ENCODE measurements at regions not wholly inside any gene's neighbourhood (a gene's known extent, or its start where the extent isn't known, plus 50 kb on each side); places are given as distances from the start of the nearest gene placed in this dataset.
"Not testable (repeated sequence)": the region's sequence is repeated elsewhere in the genome, so short reads cannot be mapped to it uniquely, and the experiment has no call there.

DNA sequence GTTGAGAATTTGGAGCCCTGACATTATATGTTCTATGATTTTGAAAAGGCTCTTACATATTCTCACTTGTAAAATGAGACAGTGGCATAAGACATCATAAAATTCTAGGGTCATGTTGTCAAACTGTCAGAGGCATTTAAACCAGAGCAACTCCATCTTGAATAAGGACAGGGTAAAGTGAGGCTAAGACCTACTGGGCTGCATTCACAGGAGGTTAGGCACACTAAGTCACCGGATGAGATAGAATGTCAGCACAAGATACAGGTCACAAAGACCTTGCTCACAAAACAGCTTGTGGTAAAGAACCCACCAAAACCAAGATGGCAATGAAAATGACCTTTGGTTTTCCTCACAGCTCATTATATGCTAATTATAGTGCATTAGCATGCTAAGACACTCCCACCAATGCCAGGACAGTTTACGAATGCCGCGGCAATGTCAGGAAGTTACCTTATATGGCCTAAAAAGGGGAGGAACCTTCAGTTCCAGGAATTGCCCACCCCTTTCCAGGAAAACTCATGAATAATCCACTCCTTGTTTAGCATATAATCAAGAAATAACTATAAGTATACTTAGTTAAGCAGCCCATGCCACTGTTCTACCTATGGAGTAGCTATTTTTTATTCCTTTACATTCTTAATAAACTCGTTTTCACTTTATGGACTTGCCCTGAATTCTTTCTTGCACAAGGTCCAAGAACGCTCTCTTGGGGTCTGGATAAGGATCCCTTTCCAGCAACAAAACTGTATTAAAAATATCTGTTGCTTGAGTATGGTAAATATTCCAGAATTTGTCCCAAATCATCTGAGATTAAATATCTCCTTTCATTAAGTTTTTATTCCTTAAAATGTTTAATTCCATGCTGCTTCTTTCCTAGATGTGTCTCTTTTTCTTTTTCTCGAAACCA is 406.4 kb downstream of the METTL4 start:
- H3K27me3 ChIP-seq (ENCODE audit: insufficient read depth, low read depth, severe bottlenecking): no peaks in the 10 kb centered on the region
- H3K9me3 ChIP-seq (ENCODE audit: severe bottlenecking): no peaks in the 10 kb centered on the region
- TF ChIP-seq, protein P1, sequence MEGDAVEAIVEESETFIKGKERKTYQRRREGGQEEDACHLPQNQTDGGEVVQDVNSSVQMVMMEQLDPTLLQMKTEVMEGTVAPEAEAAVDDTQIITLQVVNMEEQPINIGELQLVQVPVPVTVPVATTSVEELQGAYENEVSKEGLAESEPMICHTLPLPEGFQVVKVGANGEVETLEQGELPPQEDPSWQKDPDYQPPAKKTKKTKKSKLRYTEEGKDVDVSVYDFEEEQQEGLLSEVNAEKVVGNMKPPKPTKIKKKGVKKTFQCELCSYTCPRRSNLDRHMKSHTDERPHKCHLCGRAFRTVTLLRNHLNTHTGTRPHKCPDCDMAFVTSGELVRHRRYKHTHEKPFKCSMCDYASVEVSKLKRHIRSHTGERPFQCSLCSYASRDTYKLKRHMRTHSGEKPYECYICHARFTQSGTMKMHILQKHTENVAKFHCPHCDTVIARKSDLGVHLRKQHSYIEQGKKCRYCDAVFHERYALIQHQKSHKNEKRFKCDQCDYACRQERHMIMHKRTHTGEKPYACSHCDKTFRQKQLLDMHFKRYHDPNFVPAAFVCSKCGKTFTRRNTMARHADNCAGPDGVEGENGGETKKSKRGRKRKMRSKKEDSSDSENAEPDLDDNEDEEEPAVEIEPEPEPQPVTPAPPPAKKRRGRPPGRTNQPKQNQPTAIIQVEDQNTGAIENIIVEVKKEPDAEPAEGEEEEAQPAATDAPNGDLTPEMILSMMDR (IDR thresholded peaks at IDR 0.05; ENCODE audit: low read depth, low read length): no peak
- H3K27ac ChIP-seq: no peak overlapping the region
- no peak for DNase-seq
- no peak overlapping the region for H3K4me3 ChIP-seq (ENCODE audit: low read depth, low read length)
- H3K36me3 ChIP-seq: no peaks in the 10 kb centered on the region

DNA sequence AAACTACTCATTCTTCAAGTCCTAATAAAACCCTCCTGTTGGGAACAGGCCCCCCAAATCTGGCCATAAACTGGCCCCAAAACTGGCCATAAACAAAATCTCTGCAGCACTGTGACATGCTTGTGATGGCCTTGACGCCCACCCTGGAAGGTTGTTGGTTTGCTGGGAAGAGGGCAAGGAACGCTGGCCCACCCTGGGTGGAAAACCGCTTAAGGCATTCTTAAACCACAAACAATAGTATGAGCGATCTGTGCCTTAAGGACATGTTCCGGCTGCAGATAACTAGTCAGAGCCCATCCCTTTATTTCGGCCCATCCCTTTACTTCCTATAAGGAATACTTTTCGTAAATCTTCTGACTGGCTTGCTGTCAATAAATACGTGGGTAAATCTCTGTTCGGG is 404.4 kb downstream of the METTL4 start:
- H3K4me3 ChIP-seq (ENCODE audit: low read depth, low read length); H3K27me3 ChIP-seq (ENCODE audit: insufficient read depth, low read depth, severe bottlenecking); H3K27ac ChIP-seq; H3K36me3 ChIP-seq; DNase-seq; H3K9me3 ChIP-seq (ENCODE audit: severe bottlenecking): not testable (repeated sequence)

DNA sequence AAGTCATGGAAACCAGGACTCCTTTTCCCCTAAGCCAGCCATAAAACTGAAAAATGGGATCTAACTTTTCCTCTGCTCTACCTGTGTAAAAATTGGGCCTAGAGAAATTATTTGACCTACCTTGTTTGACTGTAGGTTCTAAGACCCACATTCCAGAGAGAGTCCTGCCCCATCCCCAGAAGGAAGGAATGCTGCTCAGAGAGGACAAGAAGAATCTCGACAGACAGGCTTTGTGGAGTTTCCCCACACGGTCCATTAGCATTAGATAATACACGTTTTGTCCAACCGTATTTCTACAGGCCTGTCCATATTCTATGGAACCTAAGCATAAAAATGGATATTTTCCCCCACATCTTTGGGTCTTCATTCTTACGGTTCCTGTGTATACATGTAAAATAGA is 403.3 kb downstream of the METTL4 start:
- Histone ChIP-seq H3K27ac (no peak overlapping the region), H3K27me3 (ENCODE audit: insufficient read depth, low read depth, severe bottlenecking) (no peaks in the 10 kb centered on the region), H3K36me3 (no peaks in the 10 kb centered on the region), H3K9me3 (ENCODE audit: severe bottlenecking) (no peaks in the 10 kb centered on the region), H3K4me3 (ENCODE audit: low read depth, low read length) (no peak overlapping the region)
- TF ChIP-seq, protein P1 (IDR thresholded peaks at IDR 0.05; ENCODE audit: low read depth, low read length): no peak
- no peak for DNase-seq

DNA sequence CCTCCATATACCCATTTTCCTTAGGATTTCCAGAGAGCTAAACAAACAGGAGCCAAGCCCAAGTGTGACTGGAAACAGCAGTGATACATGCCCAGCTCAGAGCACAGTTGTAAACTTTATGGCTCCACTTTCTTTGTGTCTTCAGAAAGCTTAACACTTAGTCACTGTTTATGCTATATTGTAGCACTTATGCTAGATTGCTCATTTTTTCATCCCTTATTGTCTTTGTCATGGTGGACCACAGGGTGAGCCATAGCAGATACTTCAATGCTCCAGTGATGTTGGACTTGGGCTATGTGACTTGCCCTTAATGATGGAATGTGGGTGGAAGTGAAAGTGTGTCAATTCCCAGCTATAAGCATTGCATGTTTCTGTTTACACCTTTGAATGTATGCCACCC is 401.6 kb downstream of the METTL4 start:
- TF ChIP-seq, protein P1 (IDR thresholded peaks at IDR 0.05; ENCODE audit: low read depth, low read length): no peak
- DNase-seq: no peak
- Histone ChIP-seq H3K4me3 (ENCODE audit: low read depth, low read length) (no peak overlapping the region), H3K27me3 (ENCODE audit: insufficient read depth, low read depth, severe bottlenecking) (no peaks in the 10 kb centered on the region), H3K9me3 (ENCODE audit: severe bottlenecking) (no peaks in the 10 kb centered on the region), H3K27ac (no peak overlapping the region), H3K36me3 (no peaks in the 10 kb centered on the region)

DNA sequence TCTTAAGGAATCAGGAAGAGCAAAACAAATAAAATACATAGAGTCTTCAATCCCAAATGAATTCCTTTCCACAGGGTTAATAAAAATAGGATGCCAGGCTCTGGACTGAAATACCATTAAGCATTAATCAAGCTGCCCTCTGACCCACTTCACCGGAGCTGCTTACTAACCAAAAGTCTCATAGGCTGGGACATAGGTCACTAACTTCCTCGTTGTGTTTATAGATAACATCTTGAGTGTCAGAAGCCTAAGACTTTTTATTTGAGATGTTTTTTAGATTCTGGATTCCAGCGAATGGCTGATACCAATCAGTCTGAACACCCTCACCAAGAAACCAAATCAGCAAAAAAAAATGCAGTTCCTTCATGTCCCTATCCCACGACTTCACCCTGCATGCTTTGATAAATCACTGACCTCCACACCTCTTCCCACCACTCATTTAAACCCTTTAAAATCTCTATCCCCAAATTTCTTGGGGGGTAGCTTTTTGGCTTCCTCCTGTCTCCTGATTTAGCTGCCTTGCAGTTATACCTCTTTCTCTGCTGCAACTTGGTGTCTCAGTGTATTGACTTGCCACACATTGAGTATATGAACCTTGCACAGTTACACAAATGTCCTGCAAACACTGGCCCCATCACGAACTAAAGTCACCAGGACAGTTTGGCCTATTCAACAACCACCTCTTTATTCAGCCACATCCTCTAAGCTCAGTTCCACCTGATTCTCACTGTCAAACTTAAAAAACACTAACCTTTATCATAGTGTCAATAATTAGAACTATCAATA is 399.3 kb downstream of the METTL4 start:
- Histone ChIP-seq H3K27me3 (ENCODE audit: insufficient read depth, low read depth, severe bottlenecking) (no peaks in the 10 kb centered on the region), H3K36me3 (no peaks in the 10 kb centered on the region), H3K9me3 (ENCODE audit: severe bottlenecking) (no peaks in the 10 kb centered on the region), H3K27ac (no peak overlapping the region), H3K4me3 (ENCODE audit: low read depth, low read length) (no peak overlapping the region)
- TF ChIP-seq, protein P1 (IDR thresholded peaks at IDR 0.05; ENCODE audit: low read depth, low read length): no peak
- DNase-seq: no peak

DNA sequence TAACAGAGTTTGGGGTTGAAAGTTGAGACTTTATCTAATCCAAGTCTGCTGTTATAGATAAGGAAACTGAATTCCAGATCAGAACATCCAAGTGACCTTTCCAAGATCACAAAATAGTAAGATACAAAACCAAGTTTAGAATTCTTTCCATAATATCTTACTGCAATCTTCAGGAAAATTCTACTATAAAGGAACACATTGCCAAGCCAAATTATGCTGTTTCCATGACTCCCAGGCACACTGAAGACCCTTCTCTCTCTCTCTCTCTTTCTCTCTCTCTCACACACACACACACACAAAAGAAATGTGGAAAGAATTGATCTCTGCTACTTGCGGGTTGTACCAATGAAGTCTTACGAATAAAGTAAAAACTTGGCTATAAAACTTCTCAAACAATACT is 398.4 kb downstream of the METTL4 start:
- H3K4me3 ChIP-seq (ENCODE audit: low read depth, low read length): no peak overlapping the region
- no peaks in the 10 kb centered on the region for H3K36me3 ChIP-seq
- H3K27ac ChIP-seq: no peak overlapping the region
- no peak for DNase-seq
- TF ChIP-seq, protein P1 (IDR thresholded peaks at IDR 0.05; ENCODE audit: low read depth, low read length): no peak
- H3K27me3 ChIP-seq (ENCODE audit: insufficient read depth, low read depth, severe bottlenecking): no peaks in the 10 kb centered on the region
- H3K9me3 ChIP-seq (ENCODE audit: severe bottlenecking): no peaks in the 10 kb centered on the region
